RPMI8226 (cell line): ENCODE measurements at regions not wholly inside any gene's neighbourhood (a gene's known extent, or its start where the extent isn't known, plus 50 kb on each side); places are given as distances from the start of the nearest gene placed in this dataset.

Experiments
- DNase-seq: peaks from one replicate; pipeline ENCODE4 v3.0.0-alpha.2; 2015

GRCh38 chr7:25642849-25643248 lies 414.6 kb upstream of the NPVF start:
- no peak for DNase-seq

- no peak for DNase-seq
These were observed 415.0 kb upstream of the NPVF start for GRCh38 chr7:25643286-25643685.

- no peak for DNase-seq
These were observed 415.6 kb upstream of the NPVF start for GRCh38 chr7:25643770-25644394.

- no peak for DNase-seq
These were observed 418.6 kb upstream of the NPVF start for GRCh38 chr7:25646726-25647413.

- no peak for DNase-seq
These were observed 419.6 kb upstream of the NPVF start for GRCh38 chr7:25647872-25648271.

GRCh38 chr7:25652366-25652765 lies 424.1 kb upstream of the NPVF start:
- DNase-seq = no peak

- no peak for DNase-seq
These were observed 425.1 kb upstream of the NPVF start for GRCh38 chr7:25653384-25653783.

GRCh38 chr7:25656071-25656470 lies 427.8 kb upstream of the NPVF start:
- DNase-seq = no peak

- DNase-seq = no peak
These were observed 428.3 kb upstream of the NPVF start for GRCh38 chr7:25656581-25657026.

- DNase-seq = no peak
These were observed 430.1 kb upstream of the NPVF start for GRCh38 chr7:25658375-25658774.

GRCh38 chr7:25659841-25660240 lies 431.6 kb upstream of the NPVF start:
- DNase-seq = no peak

GRCh38 chr7:25662841-25663800 lies 434.8 kb upstream of the NPVF start:
- DNase-seq = no peak

GRCh38 chr7:25663877-25664276 lies 435.6 kb upstream of the NPVF start:
- DNase-seq = no peak

GRCh38 chr7:25664593-25664992 lies 436.3 kb upstream of the NPVF start:
- DNase-seq = no peak

- no peak for DNase-seq
These were observed 437.1 kb upstream of the NPVF start for GRCh38 chr7:25665374-25665773.

- no peak for DNase-seq
These were observed 437.8 kb upstream of the NPVF start for GRCh38 chr7:25665903-25666670.

GRCh38 chr7:25666671-25667060 lies 438.4 kb upstream of the NPVF start:
- no peak for DNase-seq

- DNase-seq = no peak
These were observed 441.0 kb upstream of the NPVF start for GRCh38 chr7:25669281-25669781.

GRCh38 chr7:25669961-25670841 lies 441.9 kb upstream of the NPVF start:
- no peak for DNase-seq

GRCh38 chr7:25671111-25671510 lies 442.8 kb upstream of the NPVF start:
- no peak for DNase-seq

- no peak for DNase-seq
These were observed 444.2 kb upstream of the NPVF start for GRCh38 chr7:25672496-25672895.
